HepG2 (cell line): ENCODE measurements at regions not wholly inside any gene's neighbourhood (a gene's known extent, or its start where the extent isn't known, plus 50 kb on each side); places are given as distances from the start of the nearest gene placed in this dataset.

Experiments
- ERF ChIP-seq: IDR thresholded peaks from 2 replicates; pipeline ENCODE4 v1.6.1; 2018; ENCODE audit warnings: missing biosample characterization, missing genetic modification reagents
- FOSL1 ChIP-seq: sonication (generic); formaldehyde crosslinking; IDR thresholded peaks from 2 replicates; pipeline ENCODE4 v1.9.0; 2021; ENCODE audit warnings: missing genetic modification reagents, borderline replicate concordance
- FOXA3 ChIP-seq: IDR thresholded peaks from 2 replicates; pipeline ENCODE4 v1.6.1; 2016; ENCODE audit warnings: missing genetic modification reagents, missing compliant biosample characterization
- IKZF4 ChIP-seq: sonication (generic); formaldehyde crosslinking; IDR thresholded peaks from 2 replicates; pipeline ENCODE4 v1.5.1; 2020; ENCODE audit warnings: borderline replicate concordance, mild to moderate bottlenecking, low read depth, missing genetic modification reagents; ENCODE audit errors: not compliant biosample characterization
- MAFG ChIP-seq: sonication (generic); formaldehyde crosslinking; IDR thresholded peaks from 2 replicates; pipeline ENCODE4 v1.5.1; 2020; ENCODE audit warnings: mild to moderate bottlenecking, missing genetic modification reagents
- POLR2AphosphoS5 ChIP-seq: IDR thresholded peaks from 2 replicates; pipeline ENCODE4 v1.6.1; 2012; ENCODE audit warnings: low read depth, low read length
- POLR2G ChIP-seq: fragments of 200-400 bp; formaldehyde crosslinking; IDR thresholded peaks from 2 replicates; pipeline ENCODE4 v1.6.1; 2018; ENCODE audit warnings: mild to moderate bottlenecking, low read depth, low read length, moderate library complexity
- RXRA ChIP-seq: sonication (generic); formaldehyde crosslinking; IDR thresholded peaks from 2 replicates; pipeline ENCODE4 v1.5.1; 2020; ENCODE audit warnings: missing genetic modification reagents
- ZMYM2 ChIP-seq: sonication (generic); formaldehyde crosslinking; IDR thresholded peaks from 2 replicates; pipeline ENCODE4 v1.8.0; 2022; ENCODE audit warnings: mild to moderate bottlenecking, missing genetic modification reagents
- ZNF546 ChIP-seq: sonication (generic); formaldehyde crosslinking; conservative IDR thresholded peaks from 2 replicates; pipeline ENCODE4 v1.8.1; 2023; ENCODE audit warnings: mild to moderate bottlenecking, missing genetic modification reagents
- ZNF878 ChIP-seq: sonication (generic); formaldehyde crosslinking; IDR thresholded peaks from 2 replicates; pipeline ENCODE4 v1.8.1; 2023; ENCODE audit warnings: mild to moderate bottlenecking, missing genetic modification reagents, moderate library complexity
- TF ChIP-seq, protein P1 (sequence below): sonication (generic); formaldehyde crosslinking; IDR thresholded peaks from 2 replicates; pipeline ENCODE4 v1.5.1; 2020; ENCODE audit warnings: mild to moderate bottlenecking, moderate library complexity, missing genetic modification reagents
- TF ChIP-seq, protein P2 (sequence below): sonication (generic); formaldehyde crosslinking; IDR thresholded peaks from 2 replicates; pipeline ENCODE4 v1.4.0; 2020; ENCODE audit warnings: missing genetic modification reagents
- TF ChIP-seq, protein P3 (sequence below): IDR thresholded peaks from 2 replicates; pipeline ENCODE4 v1.6.1; 2016; ENCODE audit warnings: low read depth, borderline replicate concordance
- TF ChIP-seq, protein P4 (sequence below): sonication (generic); formaldehyde crosslinking; IDR thresholded peaks from 2 replicates; pipeline ENCODE4 v1.4.0; 2020; ENCODE audit warnings: mild to moderate bottlenecking, missing genetic modification reagents, borderline replicate concordance
- TF ChIP-seq, protein P5 (sequence below): sonication (generic); formaldehyde crosslinking; IDR thresholded peaks from 2 replicates; pipeline ENCODE4 v1.5.1; 2020; ENCODE audit warnings: missing genetic modification reagents, mild to moderate bottlenecking, borderline replicate concordance
- TF ChIP-seq, protein P6 (sequence below): sonication (generic); formaldehyde crosslinking; IDR thresholded peaks from 2 replicates; pipeline ENCODE4 v1.8.1; 2023; ENCODE audit warnings: missing genetic modification reagents, inconsistent platforms, borderline replicate concordance

DNA sequence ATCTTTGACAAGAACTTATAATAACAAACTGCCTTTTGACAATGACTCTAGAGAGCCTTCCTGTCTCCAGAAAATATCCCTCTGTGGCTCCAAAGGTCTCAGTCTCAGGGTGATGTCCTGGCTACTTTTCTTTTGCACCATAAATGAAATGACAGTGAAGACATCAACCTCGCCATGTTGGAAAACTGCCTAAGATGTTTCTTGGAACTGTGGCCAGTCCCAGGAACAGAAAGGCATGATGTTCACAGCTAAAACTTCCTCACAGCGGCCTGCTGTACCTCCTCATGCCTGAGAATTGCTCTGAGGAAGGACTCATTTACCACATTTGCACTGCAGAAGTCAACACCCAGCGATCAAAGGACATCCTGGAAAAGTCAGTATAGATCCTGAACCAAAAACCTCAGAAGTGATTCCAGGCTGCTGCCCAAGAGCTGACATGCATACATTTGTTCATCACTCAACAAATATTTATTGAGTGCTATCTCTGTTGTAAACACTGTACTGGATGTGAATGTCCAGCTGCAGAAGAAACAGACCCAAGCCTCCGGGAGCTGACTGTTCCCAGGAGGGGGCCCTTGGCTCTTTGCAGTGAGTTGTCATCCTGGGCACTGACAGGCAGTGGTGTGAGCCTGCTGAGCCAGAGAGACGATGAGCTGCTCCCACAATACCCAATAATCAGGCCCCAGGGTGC, 64.3 kb upstream of the ACSL3 start (continued):
- TF ChIP-seq, protein P1, sequence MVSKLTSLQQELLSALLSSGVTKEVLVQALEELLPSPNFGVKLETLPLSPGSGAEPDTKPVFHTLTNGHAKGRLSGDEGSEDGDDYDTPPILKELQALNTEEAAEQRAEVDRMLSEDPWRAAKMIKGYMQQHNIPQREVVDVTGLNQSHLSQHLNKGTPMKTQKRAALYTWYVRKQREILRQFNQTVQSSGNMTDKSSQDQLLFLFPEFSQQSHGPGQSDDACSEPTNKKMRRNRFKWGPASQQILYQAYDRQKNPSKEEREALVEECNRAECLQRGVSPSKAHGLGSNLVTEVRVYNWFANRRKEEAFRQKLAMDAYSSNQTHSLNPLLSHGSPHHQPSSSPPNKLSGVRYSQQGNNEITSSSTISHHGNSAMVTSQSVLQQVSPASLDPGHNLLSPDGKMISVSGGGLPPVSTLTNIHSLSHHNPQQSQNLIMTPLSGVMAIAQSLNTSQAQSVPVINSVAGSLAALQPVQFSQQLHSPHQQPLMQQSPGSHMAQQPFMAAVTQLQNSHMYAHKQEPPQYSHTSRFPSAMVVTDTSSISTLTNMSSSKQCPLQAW (CRISPR knock-in tag) = peak; percentile 95
- no peak for TF ChIP-seq ZNF546 (CRISPR knock-in tag)
- peak; percentile 100 for TF ChIP-seq FOXA3 (CRISPR knock-in tag)
- peak; percentile 97 for TF ChIP-seq RXRA (CRISPR knock-in tag)
- TF ChIP-seq POLR2AphosphoS5 = peak; percentile 61
- peak; percentile 66 for TF ChIP-seq ZMYM2 (CRISPR knock-in tag)
- TF ChIP-seq, protein P2, sequence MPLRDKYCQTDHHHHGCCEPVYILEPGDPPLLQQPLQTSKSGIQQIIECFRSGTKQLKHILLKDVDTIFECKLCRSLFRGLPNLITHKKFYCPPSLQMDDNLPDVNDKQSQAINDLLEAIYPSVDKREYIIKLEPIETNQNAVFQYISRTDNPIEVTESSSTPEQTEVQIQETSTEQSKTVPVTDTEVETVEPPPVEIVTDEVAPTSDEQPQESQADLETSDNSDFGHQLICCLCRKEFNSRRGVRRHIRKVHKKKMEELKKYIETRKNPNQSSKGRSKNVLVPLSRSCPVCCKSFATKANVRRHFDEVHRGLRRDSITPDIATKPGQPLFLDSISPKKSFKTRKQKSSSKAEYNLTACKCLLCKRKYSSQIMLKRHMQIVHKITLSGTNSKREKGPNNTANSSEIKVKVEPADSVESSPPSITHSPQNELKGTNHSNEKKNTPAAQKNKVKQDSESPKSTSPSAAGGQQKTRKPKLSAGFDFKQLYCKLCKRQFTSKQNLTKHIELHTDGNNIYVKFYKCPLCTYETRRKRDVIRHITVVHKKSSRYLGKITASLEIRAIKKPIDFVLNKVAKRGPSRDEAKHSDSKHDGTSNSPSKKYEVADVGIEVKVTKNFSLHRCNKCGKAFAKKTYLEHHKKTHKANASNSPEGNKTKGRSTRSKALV (CRISPR knock-in tag) = peak; percentile 40
- TF ChIP-seq, protein P3, sequence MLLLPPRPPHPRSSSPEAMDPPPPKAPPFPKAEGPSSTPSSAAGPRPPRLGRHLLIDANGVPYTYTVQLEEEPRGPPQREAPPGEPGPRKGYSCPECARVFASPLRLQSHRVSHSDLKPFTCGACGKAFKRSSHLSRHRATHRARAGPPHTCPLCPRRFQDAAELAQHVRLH = peak; percentile 88
- TF ChIP-seq, protein P4, sequence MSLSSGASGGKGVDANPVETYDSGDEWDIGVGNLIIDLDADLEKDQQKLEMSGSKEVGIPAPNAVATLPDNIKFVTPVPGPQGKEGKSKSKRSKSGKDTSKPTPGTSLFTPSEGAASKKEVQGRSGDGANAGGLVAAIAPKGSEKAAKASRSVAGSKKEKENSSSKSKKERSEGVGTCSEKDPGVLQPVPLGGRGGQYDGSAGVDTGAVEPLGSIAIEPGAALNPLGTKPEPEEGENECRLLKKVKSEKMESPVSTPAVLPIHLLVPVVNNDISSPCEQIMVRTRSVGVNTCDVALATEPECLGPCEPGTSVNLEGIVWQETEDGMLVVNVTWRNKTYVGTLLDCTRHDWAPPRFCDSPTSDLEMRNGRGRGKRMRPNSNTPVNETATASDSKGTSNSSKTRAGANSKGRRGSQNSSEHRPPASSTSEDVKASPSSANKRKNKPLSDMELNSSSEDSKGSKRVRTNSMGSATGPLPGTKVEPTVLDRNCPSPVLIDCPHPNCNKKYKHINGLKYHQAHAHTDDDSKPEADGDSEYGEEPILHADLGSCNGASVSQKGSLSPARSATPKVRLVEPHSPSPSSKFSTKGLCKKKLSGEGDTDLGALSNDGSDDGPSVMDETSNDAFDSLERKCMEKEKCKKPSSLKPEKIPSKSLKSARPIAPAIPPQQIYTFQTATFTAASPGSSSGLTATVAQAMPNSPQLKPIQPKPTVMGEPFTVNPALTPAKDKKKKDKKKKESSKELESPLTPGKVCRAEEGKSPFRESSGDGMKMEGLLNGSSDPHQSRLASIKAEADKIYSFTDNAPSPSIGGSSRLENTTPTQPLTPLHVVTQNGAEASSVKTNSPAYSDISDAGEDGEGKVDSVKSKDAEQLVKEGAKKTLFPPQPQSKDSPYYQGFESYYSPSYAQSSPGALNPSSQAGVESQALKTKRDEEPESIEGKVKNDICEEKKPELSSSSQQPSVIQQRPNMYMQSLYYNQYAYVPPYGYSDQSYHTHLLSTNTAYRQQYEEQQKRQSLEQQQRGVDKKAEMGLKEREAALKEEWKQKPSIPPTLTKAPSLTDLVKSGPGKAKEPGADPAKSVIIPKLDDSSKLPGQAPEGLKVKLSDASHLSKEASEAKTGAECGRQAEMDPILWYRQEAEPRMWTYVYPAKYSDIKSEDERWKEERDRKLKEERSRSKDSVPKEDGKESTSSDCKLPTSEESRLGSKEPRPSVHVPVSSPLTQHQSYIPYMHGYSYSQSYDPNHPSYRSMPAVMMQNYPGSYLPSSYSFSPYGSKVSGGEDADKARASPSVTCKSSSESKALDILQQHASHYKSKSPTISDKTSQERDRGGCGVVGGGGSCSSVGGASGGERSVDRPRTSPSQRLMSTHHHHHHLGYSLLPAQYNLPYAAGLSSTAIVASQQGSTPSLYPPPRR (CRISPR knock-in tag) = peak; percentile 99
- TF ChIP-seq, protein P5, sequence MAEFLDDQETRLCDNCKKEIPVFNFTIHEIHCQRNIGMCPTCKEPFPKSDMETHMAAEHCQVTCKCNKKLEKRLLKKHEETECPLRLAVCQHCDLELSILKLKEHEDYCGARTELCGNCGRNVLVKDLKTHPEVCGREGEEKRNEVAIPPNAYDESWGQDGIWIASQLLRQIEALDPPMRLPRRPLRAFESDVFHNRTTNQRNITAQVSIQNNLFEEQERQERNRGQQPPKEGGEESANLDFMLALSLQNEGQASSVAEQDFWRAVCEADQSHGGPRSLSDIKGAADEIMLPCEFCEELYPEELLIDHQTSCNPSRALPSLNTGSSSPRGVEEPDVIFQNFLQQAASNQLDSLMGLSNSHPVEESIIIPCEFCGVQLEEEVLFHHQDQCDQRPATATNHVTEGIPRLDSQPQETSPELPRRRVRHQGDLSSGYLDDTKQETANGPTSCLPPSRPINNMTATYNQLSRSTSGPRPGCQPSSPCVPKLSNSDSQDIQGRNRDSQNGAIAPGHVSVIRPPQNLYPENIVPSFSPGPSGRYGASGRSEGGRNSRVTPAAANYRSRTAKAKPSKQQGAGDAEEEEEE (CRISPR knock-in tag) = no peak
- peak; percentile 88 for TF ChIP-seq POLR2G
- TF ChIP-seq ZNF878 (CRISPR knock-in tag) = peak; percentile 94
- no peak for TF ChIP-seq MAFG (CRISPR knock-in tag)
- TF ChIP-seq IKZF4 = peak; percentile 34
- TF ChIP-seq FOSL1 (CRISPR knock-in tag) = peak; percentile 77; the same call in 1 of the 2 replicates
- peak; percentile 97 for TF ChIP-seq ERF (CRISPR knock-in tag)
- TF ChIP-seq, protein P6, sequence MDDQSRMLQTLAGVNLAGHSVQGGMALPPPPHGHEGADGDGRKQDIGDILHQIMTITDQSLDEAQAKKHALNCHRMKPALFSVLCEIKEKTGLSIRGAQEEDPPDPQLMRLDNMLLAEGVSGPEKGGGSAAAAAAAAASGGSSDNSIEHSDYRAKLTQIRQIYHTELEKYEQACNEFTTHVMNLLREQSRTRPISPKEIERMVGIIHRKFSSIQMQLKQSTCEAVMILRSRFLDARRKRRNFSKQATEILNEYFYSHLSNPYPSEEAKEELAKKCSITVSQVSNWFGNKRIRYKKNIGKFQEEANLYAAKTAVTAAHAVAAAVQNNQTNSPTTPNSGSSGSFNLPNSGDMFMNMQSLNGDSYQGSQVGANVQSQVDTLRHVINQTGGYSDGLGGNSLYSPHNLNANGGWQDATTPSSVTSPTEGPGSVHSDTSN (CRISPR knock-in tag) = no peak
